ENCODE measurements at regions not wholly inside any gene's neighbourhood (a gene's known extent, or its start where the extent isn't known, plus 50 kb on each side); places are given as distances from the start of the nearest gene placed in this dataset.

DNA sequence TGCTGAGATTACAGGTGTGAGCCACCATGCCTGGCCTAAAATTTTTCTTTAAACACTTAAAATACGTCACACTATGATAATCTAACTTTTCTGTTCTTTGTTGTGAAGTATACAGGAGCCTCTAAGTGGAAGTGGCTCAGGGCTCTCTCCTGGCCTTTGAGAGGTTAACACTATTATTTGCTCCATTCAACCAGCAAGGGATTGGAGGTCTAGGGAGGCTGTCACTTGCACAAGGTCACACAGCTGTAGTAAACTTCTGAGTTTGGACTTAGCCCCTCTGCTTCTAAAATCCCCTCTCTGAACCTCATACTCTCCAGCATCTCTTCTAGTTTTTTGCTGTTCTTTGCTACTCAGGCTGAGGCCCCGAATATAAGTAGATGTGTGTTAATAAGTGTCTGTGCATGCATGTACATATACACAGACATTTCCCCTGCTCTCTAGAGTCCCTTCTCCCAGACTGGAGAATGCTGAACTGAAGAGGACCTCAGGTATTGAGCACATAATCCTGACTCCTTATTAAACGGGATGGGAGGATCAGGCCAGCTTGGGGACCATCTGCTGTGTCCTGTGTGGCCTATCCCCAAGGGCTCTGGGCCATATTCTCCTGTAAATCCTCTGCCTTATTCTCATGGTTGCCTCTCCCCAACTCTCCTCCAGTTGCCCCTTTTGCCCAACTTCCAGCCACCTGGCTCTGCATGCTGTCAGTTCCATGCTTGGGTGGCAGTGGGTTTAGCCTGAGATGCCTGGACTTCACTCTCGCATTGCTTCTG, 87.0 kb upstream of the SPRY4 start:
- TF ChIP-seq, protein P1, sequence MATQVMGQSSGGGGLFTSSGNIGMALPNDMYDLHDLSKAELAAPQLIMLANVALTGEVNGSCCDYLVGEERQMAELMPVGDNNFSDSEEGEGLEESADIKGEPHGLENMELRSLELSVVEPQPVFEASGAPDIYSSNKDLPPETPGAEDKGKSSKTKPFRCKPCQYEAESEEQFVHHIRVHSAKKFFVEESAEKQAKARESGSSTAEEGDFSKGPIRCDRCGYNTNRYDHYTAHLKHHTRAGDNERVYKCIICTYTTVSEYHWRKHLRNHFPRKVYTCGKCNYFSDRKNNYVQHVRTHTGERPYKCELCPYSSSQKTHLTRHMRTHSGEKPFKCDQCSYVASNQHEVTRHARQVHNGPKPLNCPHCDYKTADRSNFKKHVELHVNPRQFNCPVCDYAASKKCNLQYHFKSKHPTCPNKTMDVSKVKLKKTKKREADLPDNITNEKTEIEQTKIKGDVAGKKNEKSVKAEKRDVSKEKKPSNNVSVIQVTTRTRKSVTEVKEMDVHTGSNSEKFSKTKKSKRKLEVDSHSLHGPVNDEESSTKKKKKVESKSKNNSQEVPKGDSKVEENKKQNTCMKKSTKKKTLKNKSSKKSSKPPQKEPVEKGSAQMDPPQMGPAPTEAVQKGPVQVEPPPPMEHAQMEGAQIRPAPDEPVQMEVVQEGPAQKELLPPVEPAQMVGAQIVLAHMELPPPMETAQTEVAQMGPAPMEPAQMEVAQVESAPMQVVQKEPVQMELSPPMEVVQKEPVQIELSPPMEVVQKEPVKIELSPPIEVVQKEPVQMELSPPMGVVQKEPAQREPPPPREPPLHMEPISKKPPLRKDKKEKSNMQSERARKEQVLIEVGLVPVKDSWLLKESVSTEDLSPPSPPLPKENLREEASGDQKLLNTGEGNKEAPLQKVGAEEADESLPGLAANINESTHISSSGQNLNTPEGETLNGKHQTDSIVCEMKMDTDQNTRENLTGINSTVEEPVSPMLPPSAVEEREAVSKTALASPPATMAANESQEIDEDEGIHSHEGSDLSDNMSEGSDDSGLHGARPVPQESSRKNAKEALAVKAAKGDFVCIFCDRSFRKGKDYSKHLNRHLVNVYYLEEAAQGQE (IDR thresholded peaks at IDR 0.05; ENCODE audit: insufficient read depth in 1 of 2, low read depth in 2 of 2, low read length in 2 of 2), result no peak
- no peak for TF ChIP-seq FOXP2 (optimal IDR thresholded peaks at IDR 0.05; ENCODE audit: borderline replicate concordance, extremely low read depth, extremely low read length, insufficient read depth)

All from PFSK-1 (cell line).